DND-41 (cell line): ENCODE measurements at regions not wholly inside any gene's neighbourhood (a gene's known extent, or its start where the extent isn't known, plus 50 kb on each side); places are given as distances from the start of the nearest gene placed in this dataset.

ENCODE experiments used
- ATAC-seq: fragments of 200-7000 bp; cut with Tn5 transposase; 3 replicates; pipeline ENCODE4 v1.9.1; 2021; ENCODE audit warnings: low read depth; ENCODE audit not compliant: insufficient read depth
- DNase-seq: peaks from one replicate; pipeline ENCODE4 v3.0.0-alpha.2; 2020
- H2AFZ ChIP-seq: 2 replicates; pipeline ENCODE4 v1.6.0; 2012; ENCODE audit warnings: low read depth, low read length
- H3K27ac ChIP-seq: 2 replicates; pipeline ENCODE4 v1.5.1; 2012; ENCODE audit warnings: low read length, inconsistent platforms
- H3K27me3 ChIP-seq: fragments of 200-600 bp; sonication (generic); 2 replicates; pipeline ENCODE4 v1.6.0; 2012; ENCODE audit warnings: low read length, mild to moderate bottlenecking, inconsistent platforms; ENCODE audit not compliant: insufficient read depth, poor library complexity
- H3K36me3 ChIP-seq: 2 replicates; pipeline ENCODE4 v1.5.1; 2012; ENCODE audit warnings: low read length, inconsistent platforms; ENCODE audit not compliant: insufficient read depth
- H3K4me1 ChIP-seq: 2 replicates; pipeline ENCODE4 v1.5.1; 2012; ENCODE audit warnings: mild to moderate bottlenecking, low read length; ENCODE audit not compliant: insufficient read depth
- H3K4me2 ChIP-seq: 2 replicates; pipeline ENCODE4 v1.6.0; 2012; ENCODE audit warnings: mild to moderate bottlenecking, moderate library complexity, low read length, inconsistent platforms; ENCODE audit not compliant: insufficient read depth
- H3K4me3 ChIP-seq, 2 experiments: fragments of 200-600 bp in 1 of 2; shearing (Covaris generic) in 1 of 2; 2 replicates each; pipeline ENCODE4 v1.5.1; 2012 to 2016; ENCODE audit warnings: inconsistent platforms in 2 of 2, low read length in 2 of 2, mild to moderate bottlenecking in 2 of 2, low read depth in 1 of 2, moderate library complexity in 1 of 2
- H3K79me2 ChIP-seq: 2 replicates; pipeline ENCODE4 v1.6.0; 2012; ENCODE audit warnings: low read length, inconsistent platforms; ENCODE audit not compliant: insufficient read depth
- H3K9ac ChIP-seq: 2 replicates; pipeline ENCODE4 v1.6.0; 2012; ENCODE audit warnings: low read depth, mild to moderate bottlenecking, inconsistent platforms, low read length, moderate library complexity
- H3K9me3 ChIP-seq: 2 replicates; pipeline ENCODE4 v1.5.1; 2012; ENCODE audit warnings: low read length, moderate library complexity, mild to moderate bottlenecking, inconsistent platforms; ENCODE audit not compliant: insufficient read depth, severe bottlenecking
- H4K20me1 ChIP-seq: 2 replicates; pipeline ENCODE4 v1.6.0; 2012; ENCODE audit warnings: low read length; ENCODE audit not compliant: insufficient read depth
- EZH2 ChIP-seq: IDR thresholded peaks from 3 replicates; pipeline ENCODE4 v1.6.1; 2012; ENCODE audit warnings: borderline replicate concordance, low read depth, mild to moderate bottlenecking, moderate library complexity, low read length, inconsistent platforms; ENCODE audit not compliant: severe bottlenecking
- TF ChIP-seq, protein P1 (sequence below): IDR thresholded peaks from 2 replicates; pipeline ENCODE4 v1.5.1; 2012; ENCODE audit warnings: borderline replicate concordance, low read length, moderate library complexity, mild to moderate bottlenecking; ENCODE audit not compliant: poor library complexity, severe bottlenecking; ENCODE audit errors: extremely low read depth

DNA sequence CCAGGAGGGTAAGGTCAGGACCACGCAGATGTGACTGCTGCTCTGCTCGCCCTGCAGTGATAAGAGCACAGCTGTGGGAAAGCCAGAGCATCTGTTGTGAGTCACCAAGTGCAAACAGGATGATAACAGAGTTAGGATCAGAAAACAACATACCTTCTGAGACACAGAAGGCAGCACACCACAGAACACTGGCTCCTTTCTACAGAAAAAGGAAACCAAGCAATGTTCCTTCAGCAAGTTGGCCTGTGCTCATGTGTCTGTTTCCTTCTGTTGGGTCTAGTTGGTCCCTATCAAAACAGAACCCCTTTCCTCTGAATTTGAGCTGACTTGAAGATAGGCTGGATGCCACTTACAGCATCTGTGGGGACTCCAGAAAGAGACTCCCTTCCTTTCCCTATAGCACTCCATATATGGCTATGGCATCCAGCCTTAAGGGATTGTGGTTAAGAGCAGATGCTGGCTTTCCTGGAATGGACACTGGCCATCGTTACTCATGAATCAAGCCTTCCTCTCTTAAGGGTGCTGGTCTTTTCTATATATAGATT, 440.7 kb upstream of the THBS1 start:
- H3K27me3 ChIP-seq: peaks cover 2% of the 10 kb centered on the region
- no peaks in the 10 kb centered on the region for H3K9me3 ChIP-seq
- no peak overlapping the region for H3K27ac ChIP-seq
- H3K4me2 ChIP-seq: no peak overlapping the region
- H4K20me1 ChIP-seq: no peaks in the 10 kb centered on the region
- H2AFZ ChIP-seq: no peak overlapping the region
- ATAC-seq (no peak), DNase-seq (no peak)
- no peaks in the 10 kb centered on the region for H3K36me3 ChIP-seq
- no peaks in the 10 kb centered on the region for H3K79me2 ChIP-seq
- no peaks in the 10 kb centered on the region for H3K4me1 ChIP-seq
- no peak for TF ChIP-seq EZH2
- TF ChIP-seq, protein P1, sequence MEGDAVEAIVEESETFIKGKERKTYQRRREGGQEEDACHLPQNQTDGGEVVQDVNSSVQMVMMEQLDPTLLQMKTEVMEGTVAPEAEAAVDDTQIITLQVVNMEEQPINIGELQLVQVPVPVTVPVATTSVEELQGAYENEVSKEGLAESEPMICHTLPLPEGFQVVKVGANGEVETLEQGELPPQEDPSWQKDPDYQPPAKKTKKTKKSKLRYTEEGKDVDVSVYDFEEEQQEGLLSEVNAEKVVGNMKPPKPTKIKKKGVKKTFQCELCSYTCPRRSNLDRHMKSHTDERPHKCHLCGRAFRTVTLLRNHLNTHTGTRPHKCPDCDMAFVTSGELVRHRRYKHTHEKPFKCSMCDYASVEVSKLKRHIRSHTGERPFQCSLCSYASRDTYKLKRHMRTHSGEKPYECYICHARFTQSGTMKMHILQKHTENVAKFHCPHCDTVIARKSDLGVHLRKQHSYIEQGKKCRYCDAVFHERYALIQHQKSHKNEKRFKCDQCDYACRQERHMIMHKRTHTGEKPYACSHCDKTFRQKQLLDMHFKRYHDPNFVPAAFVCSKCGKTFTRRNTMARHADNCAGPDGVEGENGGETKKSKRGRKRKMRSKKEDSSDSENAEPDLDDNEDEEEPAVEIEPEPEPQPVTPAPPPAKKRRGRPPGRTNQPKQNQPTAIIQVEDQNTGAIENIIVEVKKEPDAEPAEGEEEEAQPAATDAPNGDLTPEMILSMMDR: no peak
- no peak overlapping the region for H3K4me3 ChIP-seq
- H3K9ac ChIP-seq: no peak overlapping the region

DNA sequence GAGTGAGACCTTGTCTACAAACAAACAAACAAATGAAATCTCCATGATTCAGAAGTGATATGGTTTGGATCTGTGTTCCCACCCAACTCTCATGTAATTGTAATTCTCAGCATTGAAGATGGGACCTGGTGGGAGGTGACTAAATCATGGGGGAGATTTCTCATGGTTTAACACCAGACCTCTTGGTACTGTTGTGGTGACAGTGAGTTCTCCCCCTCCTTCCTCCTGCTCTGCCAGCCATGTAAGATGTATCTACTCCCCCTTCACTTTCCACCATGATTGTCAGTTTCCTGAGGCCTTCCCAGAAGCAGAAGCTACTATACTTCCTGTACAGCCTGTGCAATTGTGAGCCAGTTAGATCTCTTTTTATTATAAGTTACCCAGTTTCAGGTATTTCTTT, 438.4 kb upstream of the THBS1 start:
- Histone ChIP-seq H3K27me3 (peaks cover 2% of the 10 kb centered on the region), H2AFZ (no peak overlapping the region), H3K4me2 (no peak overlapping the region), H3K27ac (no peak overlapping the region), H3K9me3 (no peaks in the 10 kb centered on the region), H3K9ac (no peak overlapping the region), H4K20me1 (no peaks in the 10 kb centered on the region), H3K79me2 (no peaks in the 10 kb centered on the region), H3K36me3 (no peaks in the 10 kb centered on the region), H3K4me3 (no peak overlapping the region), H3K4me1 (no peaks in the 10 kb centered on the region)
- TF ChIP-seq, protein P1: no peak
- no peak for TF ChIP-seq EZH2
- DNase-seq (no peak), ATAC-seq (no peak)

DNA sequence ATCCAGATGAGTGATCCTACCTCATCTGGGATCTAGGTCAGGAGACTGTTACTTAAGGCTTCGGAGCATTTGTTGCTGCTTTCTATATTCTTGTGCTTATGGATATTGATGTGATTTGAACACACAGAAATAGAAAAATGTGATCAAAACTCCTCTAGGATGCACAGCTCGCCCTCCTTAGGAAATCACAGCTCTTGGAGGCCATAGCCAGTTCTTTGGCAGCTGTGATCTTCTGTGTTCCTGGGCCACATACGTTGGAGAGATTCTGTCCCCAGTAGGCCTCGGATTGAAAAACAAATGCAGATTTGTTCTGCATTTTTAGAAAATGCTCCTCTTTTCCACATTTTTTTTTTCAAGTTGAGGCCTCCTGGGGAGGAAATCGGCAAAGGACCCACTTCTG, 437.4 kb upstream of the THBS1 start:
- TF ChIP-seq EZH2: no peak
- TF ChIP-seq, protein P1: no peak
- Histone ChIP-seq H3K27ac (no peak overlapping the region), H3K9ac (no peak overlapping the region), H3K79me2 (no peaks in the 10 kb centered on the region), H4K20me1 (no peaks in the 10 kb centered on the region), H3K27me3 (peaks cover 2% of the 10 kb centered on the region), H3K4me1 (no peaks in the 10 kb centered on the region), H3K4me3 (no peak overlapping the region), H3K4me2 (no peak overlapping the region), H3K9me3 (no peaks in the 10 kb centered on the region), H2AFZ (no peak overlapping the region), H3K36me3 (no peaks in the 10 kb centered on the region)
- no peak for ATAC-seq
- no peak for DNase-seq

DNA sequence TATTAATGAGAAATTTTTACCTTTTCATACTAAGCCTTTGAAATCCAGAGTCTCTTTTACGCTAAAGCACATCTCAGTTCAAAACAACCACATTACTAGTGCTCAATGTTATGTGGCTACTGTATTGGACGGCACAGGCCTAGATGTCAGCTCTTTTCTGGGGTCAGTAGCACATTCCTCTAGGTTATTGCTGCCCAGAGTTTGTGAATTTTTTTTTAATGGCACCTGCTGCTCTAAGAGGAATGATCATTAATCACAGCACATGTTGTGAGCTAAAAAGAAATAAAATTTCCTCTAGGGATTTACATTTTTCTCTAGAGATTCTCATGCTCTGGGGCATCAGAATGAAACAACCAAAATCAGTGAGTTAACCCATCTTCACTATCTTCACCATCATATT, 436.8 kb upstream of the THBS1 start:
- Histone ChIP-seq H3K27me3 (peaks cover 2% of the 10 kb centered on the region), H3K4me2 (no peak overlapping the region), H3K27ac (no peak overlapping the region), H3K4me3 (no peak overlapping the region), H3K9me3 (no peaks in the 10 kb centered on the region), H3K79me2 (no peaks in the 10 kb centered on the region), H4K20me1 (no peaks in the 10 kb centered on the region), H3K4me1 (no peaks in the 10 kb centered on the region), H3K9ac (no peak overlapping the region), H3K36me3 (no peaks in the 10 kb centered on the region), H2AFZ (no peak overlapping the region)
- DNase-seq: no peak
- no peak for TF ChIP-seq EZH2
- TF ChIP-seq, protein P1: no peak
- ATAC-seq: no peak
